HepG2 (cell line): ENCODE measurements at regions not wholly inside any gene's neighbourhood (a gene's known extent, or its start where the extent isn't known, plus 50 kb on each side); places are given as distances from the start of the nearest gene placed in this dataset.
A peak's percentile ranks its signal among the peaks of the same experiment; 100 is the strongest.

Source experiments
- HNF4A ChIP-seq: sonication (generic); formaldehyde crosslinking; IDR thresholded peaks from 2 replicates; pipeline ENCODE4 v1.4.0; 2020; ENCODE audit warnings: missing genetic modification reagents
- HNRNPLL ChIP-seq: fragments of 200-400 bp; formaldehyde crosslinking; IDR thresholded peaks from 2 replicates; pipeline ENCODE4 v1.6.1; 2017; ENCODE audit warnings: mild to moderate bottlenecking, low read depth, low read length; ENCODE audit not compliant: poor library complexity, severe bottlenecking
- HOXA3 ChIP-seq: sonication (generic); formaldehyde crosslinking; IDR thresholded peaks from 2 replicates; pipeline ENCODE4 v1.5.0; 2020; ENCODE audit warnings: missing genetic modification reagents
- JUN ChIP-seq: sonication (generic); formaldehyde crosslinking; IDR thresholded peaks from 2 replicates; pipeline ENCODE4 v1.4.0; 2020; ENCODE audit warnings: mild to moderate bottlenecking, missing genetic modification reagents
- KMT2A ChIP-seq: sonication (generic); formaldehyde crosslinking; IDR thresholded peaks from 2 replicates; pipeline ENCODE4 v1.4.0; 2020; ENCODE audit warnings: missing genetic modification reagents
- MAFK ChIP-seq, 2 experiments: IDR thresholded peaks in 1 of 2; conservative IDR thresholded peaks in 1 of 2; 2 replicates each; pipeline ENCODE4 v1.6.1; 2011; ENCODE audit warnings: improper control_type of control experiment in 2 of 2, low read length in 2 of 2
- MLX ChIP-seq: IDR thresholded peaks from 2 replicates; pipeline ENCODE4 v1.6.1; 2016
- MYPOP ChIP-seq: sonication (generic); formaldehyde crosslinking; IDR thresholded peaks from 2 replicates; pipeline ENCODE4 v1.8.1; 2023; ENCODE audit warnings: mild to moderate bottlenecking, moderate library complexity, missing genetic modification reagents
- NCOA2 ChIP-seq: sonication (generic); formaldehyde crosslinking; IDR thresholded peaks from 2 replicates; pipeline ENCODE4 v1.8.0; 2022; ENCODE audit warnings: inconsistent platforms
- POGZ ChIP-seq: sonication (generic); formaldehyde crosslinking; IDR thresholded peaks from 2 replicates; pipeline ENCODE4 v1.4.0; 2020; ENCODE audit warnings: mild to moderate bottlenecking, missing genetic modification reagents
- REL ChIP-seq: sonication (generic); formaldehyde crosslinking; conservative IDR thresholded peaks from 2 replicates; pipeline ENCODE4 v1.8.0; 2022; ENCODE audit warnings: mild to moderate bottlenecking, missing genetic modification reagents, moderate library complexity
- SOX5 ChIP-seq: IDR thresholded peaks from 2 replicates; pipeline ENCODE4 v1.6.1; 2016; ENCODE audit warnings: borderline replicate concordance
- TFE3 ChIP-seq: IDR thresholded peaks from 2 replicates; pipeline ENCODE4 v1.6.1; 2016
- ZKSCAN5 ChIP-seq: sonication (generic); formaldehyde crosslinking; IDR thresholded peaks from 2 replicates; pipeline ENCODE4 v1.5.1; 2020; ENCODE audit warnings: mild to moderate bottlenecking, missing genetic modification reagents
- ZNF224 ChIP-seq: sonication (generic); formaldehyde crosslinking; IDR thresholded peaks from 2 replicates; pipeline ENCODE4 v1.5.0; 2020; ENCODE audit warnings: mild to moderate bottlenecking, missing genetic modification reagents
- ZNF230 ChIP-seq: sonication (generic); formaldehyde crosslinking; IDR thresholded peaks from 2 replicates; pipeline ENCODE4 v1.4.0; 2020; ENCODE audit warnings: mild to moderate bottlenecking, missing genetic modification reagents
- ZNF260 ChIP-seq: sonication (generic); formaldehyde crosslinking; IDR thresholded peaks from 2 replicates; pipeline ENCODE4 v1.4.0; 2020; ENCODE audit warnings: missing genetic modification reagents, low read depth, mild to moderate bottlenecking, borderline replicate concordance
- ZNF275 ChIP-seq: sonication (generic); formaldehyde crosslinking; IDR thresholded peaks from 2 replicates; pipeline ENCODE4 v1.8.0; 2022; ENCODE audit warnings: missing genetic modification reagents, mild to moderate bottlenecking, inconsistent platforms, borderline replicate concordance
- ZNF331 ChIP-seq: sonication (generic); formaldehyde crosslinking; IDR thresholded peaks from 2 replicates; pipeline ENCODE4 v1.4.0; 2020; ENCODE audit warnings: missing genetic modification reagents
- ZNF33A ChIP-seq: sonication (generic); formaldehyde crosslinking; IDR thresholded peaks from 2 replicates; pipeline ENCODE4 v1.5.1; 2020; ENCODE audit warnings: missing genetic modification reagents, mild to moderate bottlenecking, moderate library complexity, borderline replicate concordance
- ZNF354B ChIP-seq: sonication (generic); formaldehyde crosslinking; IDR thresholded peaks from 2 replicates; pipeline ENCODE4 v1.8.0; 2022; ENCODE audit warnings: mild to moderate bottlenecking, missing genetic modification reagents
- ZNF549 ChIP-seq: sonication (generic); formaldehyde crosslinking; IDR thresholded peaks from 2 replicates; pipeline ENCODE4 v1.5.0; 2020; ENCODE audit warnings: missing genetic modification reagents
- ZNF558 ChIP-seq: sonication (generic); formaldehyde crosslinking; IDR thresholded peaks from 2 replicates; pipeline ENCODE4 v1.9.0; 2022; ENCODE audit warnings: mild to moderate bottlenecking, missing genetic modification reagents, borderline replicate concordance
- ZNF605 ChIP-seq: sonication (generic); formaldehyde crosslinking; IDR thresholded peaks from 2 replicates; pipeline ENCODE4 v1.8.0; 2022; ENCODE audit warnings: mild to moderate bottlenecking, missing genetic modification reagents
- ZNF704 ChIP-seq: sonication (generic); formaldehyde crosslinking; IDR thresholded peaks from 2 replicates; pipeline ENCODE4 v1.8.1; 2023; ENCODE audit warnings: mild to moderate bottlenecking, inconsistent platforms, moderate library complexity, missing genetic modification reagents, borderline replicate concordance
- ZNF879 ChIP-seq: sonication (generic); formaldehyde crosslinking; IDR thresholded peaks from 2 replicates; pipeline ENCODE4 v1.8.1; 2023; ENCODE audit warnings: missing genetic modification reagents

GRCh38 chr21:43274022-43274945, 105.5 kb downstream of the CRYAA start (continued):
- TF ChIP-seq MLX (CRISPR knock-in tag): no peak
- no peak for TF ChIP-seq ZNF224 (CRISPR knock-in tag)
- no peak for TF ChIP-seq REL (CRISPR knock-in tag)
- no peak for TF ChIP-seq JUN
- no peak for TF ChIP-seq ZNF354B (CRISPR knock-in tag)
- 0 out of 2 replicates have a peak, but pooled peaks have one; percentile 66 for TF ChIP-seq ZNF230 (CRISPR knock-in tag)
- TF ChIP-seq ZNF549: no peak
- 0 out of 2 replicates have a peak, but pooled peaks have one; percentile 21 for TF ChIP-seq ZNF605 (CRISPR knock-in tag)
- peak; percentile 51 for TF ChIP-seq HNRNPLL
- TF ChIP-seq POGZ: no peak
- TF ChIP-seq ZNF331 (CRISPR knock-in tag): no peak
- no peak for TF ChIP-seq ZKSCAN5
- no peak for TF ChIP-seq ZNF704 (CRISPR knock-in tag)
- TF ChIP-seq HNF4A (CRISPR knock-in tag): peak; percentile 97
- no peak for TF ChIP-seq ZNF260 (CRISPR knock-in tag)
- TF ChIP-seq ZNF879 (CRISPR knock-in tag): no peak
- no peak for TF ChIP-seq MYPOP (CRISPR knock-in tag)
- no peak for TF ChIP-seq ZNF558
- TF ChIP-seq MAFK (conservative IDR thresholded peaks at IDR 0.05 in 1 of 2, IDR thresholded peaks at IDR 0.05 in 1 of 2; ENCODE audit: low read length in 2 of 2): no peak
- TF ChIP-seq HOXA3 (CRISPR knock-in tag): peak; percentile 54; the same call in 1 of the 2 replicates
- no peak for TF ChIP-seq TFE3 (CRISPR knock-in tag)
- TF ChIP-seq NCOA2: no peak
- TF ChIP-seq KMT2A: no peak
- TF ChIP-seq ZNF275 (CRISPR knock-in tag): no peak
- no peak for TF ChIP-seq SOX5 (CRISPR knock-in tag)
- no peak for TF ChIP-seq ZNF33A (CRISPR knock-in tag)
